ENCODE measurements at regions not wholly inside any gene's neighbourhood (a gene's known extent, or its start where the extent isn't known, plus 50 kb on each side); places are given as distances from the start of the nearest gene placed in this dataset.

GRCh38 chr2:104163611-104164130, 690.2 kb upstream of the POU3F3 start:
- DNase-seq (ENCODE audit: low spot score), result no peak

GRCh38 chr2:104164721-104165252, 689.1 kb upstream of the POU3F3 start:
- no peak for DNase-seq (ENCODE audit: low spot score)

GRCh38 chr2:104177179-104177578, 676.7 kb upstream of the POU3F3 start:
- DNase-seq (ENCODE audit: low spot score), result no peak

GRCh38 chr2:104179644-104180043, 674.3 kb upstream of the POU3F3 start:
- DNase-seq (ENCODE audit: low spot score), result no peak

- DNase-seq (ENCODE audit: low spot score), result no peak
Measured at GRCh38 chr2:104200533-104201168, 653.3 kb upstream of the POU3F3 start.

GRCh38 chr2:104213758-104214157, 640.2 kb upstream of the POU3F3 start:
- DNase-seq (ENCODE audit: low spot score), result no peak

GRCh38 chr2:104215269-104216161, 638.4 kb upstream of the POU3F3 start:
- DNase-seq (ENCODE audit: low spot score), result no peak

GRCh38 chr2:104233591-104233990, 620.3 kb upstream of the POU3F3 start:
- no peak for DNase-seq (ENCODE audit: low spot score)

GRCh38 chr2:104236491-104236890, 617.4 kb upstream of the POU3F3 start:
- DNase-seq (ENCODE audit: low spot score), result no peak

- DNase-seq (ENCODE audit: low spot score), result no peak
Measured at GRCh38 chr2:104240984-104241383, 612.9 kb upstream of the POU3F3 start.

- DNase-seq (ENCODE audit: low spot score), result no peak
Measured at GRCh38 chr2:104249629-104250028, 604.3 kb upstream of the POU3F3 start.

GRCh38 chr2:104250635-104251034, 603.3 kb upstream of the POU3F3 start:
- DNase-seq (ENCODE audit: low spot score), result no peak

- no peak for DNase-seq (ENCODE audit: low spot score)
Measured at GRCh38 chr2:104254017-104254416, 599.9 kb upstream of the POU3F3 start.

GRCh38 chr2:104262714-104263113, 591.2 kb upstream of the POU3F3 start:
- DNase-seq (ENCODE audit: low spot score), result no peak

GRCh38 chr2:104279646-104280045, 574.3 kb upstream of the POU3F3 start:
- no peak for DNase-seq (ENCODE audit: low spot score)

- DNase-seq (ENCODE audit: low spot score), result no peak
Measured at GRCh38 chr2:104280216-104280615, 573.7 kb upstream of the POU3F3 start.

- peak; percentile 58 for DNase-seq (ENCODE audit: low spot score)
Measured at GRCh38 chr2:104286841-104287240, 567.1 kb upstream of the POU3F3 start.

GRCh38 chr2:104289651-104290565, 564.0 kb upstream of the POU3F3 start:
- no peak for DNase-seq (ENCODE audit: low spot score)

- DNase-seq (ENCODE audit: low spot score), result no peak
Measured at GRCh38 chr2:104290566-104290891, 563.4 kb upstream of the POU3F3 start.

- no peak for DNase-seq (ENCODE audit: low spot score)
Measured at GRCh38 chr2:104312684-104313083, 541.2 kb upstream of the POU3F3 start.

- no peak for DNase-seq (ENCODE audit: low spot score)
Measured at GRCh38 chr2:104318001-104318665, 535.8 kb upstream of the POU3F3 start.
